B cell (primary cell): ENCODE measurements at regions not wholly inside any gene's neighbourhood (a gene's known extent, or its start where the extent isn't known, plus 50 kb on each side); places are given as distances from the start of the nearest gene placed in this dataset.

Experiments used
- CTCF ChIP-seq: fragments of 200-600 bp; IDR thresholded peaks from one replicate; pipeline ENCODE4 v1.8.0; 2022; ENCODE audit warnings: antibody characterized with exemption, mild to moderate bottlenecking
- EZH2 ChIP-seq: IDR thresholded peaks from 2 replicates; pipeline ENCODE4 v1.6.1; 2012; ENCODE audit warnings: borderline replicate concordance, low read depth, mild to moderate bottlenecking, moderate library complexity, low read length; ENCODE audit not compliant: insufficient read depth, poor library complexity, severe bottlenecking

- TF ChIP-seq CTCF: no peak
- no peak for TF ChIP-seq EZH2
Measured at GRCh38 chr4:19686456-19686855, 565.2 kb upstream of the SLIT2 start.
